ENCODE measurements at regions not wholly inside any gene's neighbourhood (a gene's known extent, or its start where the extent isn't known, plus 50 kb on each side); places are given as distances from the start of the nearest gene placed in this dataset.

- H3K27me3 Mint-ChIP-seq (ENCODE audit: low read depth), result no peaks in the 10 kb centered on the region; the same call in 1 of the 2 replicates
- Histone ChIP-seq H4K91ac (ENCODE audit: insufficient read length, low read depth, low read length) (no peak overlapping the region), H4K5ac (ENCODE audit: insufficient read length, low read depth, low read length) (no peak overlapping the region), H3K4me1 (ENCODE audit: insufficient read depth, low read length) (no peaks in the 10 kb centered on the region), H3K56ac (ENCODE audit: insufficient read length, low read depth, low read length) (no peak overlapping the region), H3K27me3 (ENCODE audit: insufficient read depth, low read length) (no peaks in the 10 kb centered on the region), H2AK5ac (ENCODE audit: insufficient read length, low read length) (no peak overlapping the region), H3K4ac (ENCODE audit: low read depth, low read length) (no peak overlapping the region), H3K23ac (ENCODE audit: insufficient read length, low read depth, low read length) (no peak overlapping the region), H2BK12ac (ENCODE audit: insufficient read length, low read depth, low read length) (no peak overlapping the region), H2BK5ac (ENCODE audit: insufficient read length, low read length) (no peak overlapping the region), H4K20me1 (ENCODE audit: control insufficient read depth, insufficient read depth, insufficient read length) (no peaks in the 10 kb centered on the region), H3K79me2 (ENCODE audit: insufficient read depth, low read length) (no peaks in the 10 kb centered on the region), H3K79me1 (ENCODE audit: insufficient read depth, low read depth, low read length, poor library complexity, severe bottlenecking) (no peaks in the 10 kb centered on the region), H3K23me2 (ENCODE audit: insufficient read length, low read depth, low read length, poor library complexity, severe bottlenecking) (no peaks in the 10 kb centered on the region), H4K8ac (replicated peaks; ENCODE audit: insufficient read length, low read depth, low read length) (no peak overlapping the region), H2BK15ac (ENCODE audit: low read depth, low read length) (no peak overlapping the region), H3K27ac (ENCODE audit: insufficient read length, low read depth, low read length) (no peak overlapping the region), H3K4me2 (ENCODE audit: insufficient read depth, insufficient read length, low read length) (no peak overlapping the region), H3T11ph (ENCODE audit: low read length) (no peak overlapping the region), H3K14ac (ENCODE audit: insufficient read depth, low read length) (no peak overlapping the region), H3K9me3 (ENCODE audit: control insufficient read depth, low read depth, low read length) (no peaks in the 10 kb centered on the region), H2BK120ac (ENCODE audit: low read depth, low read length, poor library complexity, severe bottlenecking) (no peak overlapping the region), H3K9ac (ENCODE audit: extremely low read depth, insufficient read length, low read length) (no peak overlapping the region), H2AFZ (ENCODE audit: low read length) (no peak overlapping the region), H2BK20ac (ENCODE audit: low read depth, low read length, poor library complexity, severe bottlenecking) (no peak overlapping the region), H3K18ac (ENCODE audit: insufficient read length, low read depth, low read length) (no peak overlapping the region)
- TF ChIP-seq CTCF (conservative IDR thresholded peaks at IDR 0.05), result no peak
- H3K4me1 Mint-ChIP-seq, result no peaks in the 10 kb centered on the region
- H3K36me3 Mint-ChIP-seq (ENCODE audit: insufficient read depth in 1 of 3, low read depth in 3 of 3), result no peaks in the 10 kb centered on the region
- no peak overlapping the region for H3K27ac Mint-ChIP-seq
- no peak for DNase-seq
- no peaks in the 10 kb centered on the region for H3K9me3 Mint-ChIP-seq
- no peak overlapping the region for H3K4me3 Mint-ChIP-seq
These were observed 126.3 kb downstream of the TRAM1L1 start for GRCh38 chr4:116959045-116959444.
